GM21576 (cell line): ENCODE measurements at regions not wholly inside any gene's neighbourhood (a gene's known extent, or its start where the extent isn't known, plus 50 kb on each side); places are given as distances from the start of the nearest gene placed in this dataset.

Source experiments
- ATAC-seq: cut with Tn5 transposase; IDR thresholded peaks from one replicate; pipeline ENCODE4 v1.9.1; 2021; ENCODE audit warnings: mild to moderate bottlenecking, moderate library complexity; ENCODE audit not compliant: unreplicated experiment

GRCh38 chr20:41952166-41952565, 334.0 kb upstream of the CHD6 start:
- ATAC-seq, result no peak

DNA sequence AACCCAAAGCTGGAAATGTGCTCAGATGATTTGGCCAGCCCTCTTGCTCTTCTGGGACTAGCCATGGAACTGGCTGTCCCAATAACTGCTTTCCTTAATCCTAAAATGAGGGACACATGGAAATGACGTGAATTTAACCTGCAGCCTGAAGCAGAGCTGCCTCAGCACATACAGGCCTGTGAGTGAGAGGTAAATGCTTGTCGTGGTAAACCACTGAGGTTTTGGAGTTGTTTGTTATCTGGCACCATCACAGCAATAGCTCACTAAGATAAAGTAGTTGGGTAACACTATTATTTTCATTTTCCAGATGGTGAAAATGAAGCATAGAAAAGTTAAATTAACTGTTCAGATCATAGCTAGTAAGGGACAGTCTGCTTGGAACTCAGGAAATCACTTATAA, 333.4 kb upstream of the CHD6 start:
- ATAC-seq, result no peak

DNA sequence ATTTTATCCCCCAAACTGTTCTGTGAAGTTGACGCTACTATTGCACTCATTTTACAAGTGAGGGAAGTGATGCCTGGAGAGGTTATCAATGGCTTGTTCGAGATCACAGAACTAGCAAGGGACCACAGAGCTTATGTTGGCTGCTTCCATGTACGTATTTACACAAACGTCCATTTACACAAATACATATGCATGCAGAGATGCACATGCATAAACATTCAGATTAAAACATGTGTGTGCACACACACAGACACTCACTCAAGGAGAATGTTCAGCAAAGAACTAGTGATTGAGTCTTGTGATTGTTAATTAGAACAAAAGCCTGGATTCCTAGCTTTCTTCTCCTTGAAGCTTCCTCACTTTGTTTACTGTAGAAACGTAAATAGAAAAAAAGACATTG, 321.5 kb upstream of the CHD6 start:
- ATAC-seq, result no peak

GRCh38 chr20:41938353-41938752, 320.2 kb upstream of the CHD6 start:
- ATAC-seq, result no peak

GRCh38 chr20:41935259-41935791, 317.1 kb upstream of the CHD6 start:
- ATAC-seq, result no peak

DNA sequence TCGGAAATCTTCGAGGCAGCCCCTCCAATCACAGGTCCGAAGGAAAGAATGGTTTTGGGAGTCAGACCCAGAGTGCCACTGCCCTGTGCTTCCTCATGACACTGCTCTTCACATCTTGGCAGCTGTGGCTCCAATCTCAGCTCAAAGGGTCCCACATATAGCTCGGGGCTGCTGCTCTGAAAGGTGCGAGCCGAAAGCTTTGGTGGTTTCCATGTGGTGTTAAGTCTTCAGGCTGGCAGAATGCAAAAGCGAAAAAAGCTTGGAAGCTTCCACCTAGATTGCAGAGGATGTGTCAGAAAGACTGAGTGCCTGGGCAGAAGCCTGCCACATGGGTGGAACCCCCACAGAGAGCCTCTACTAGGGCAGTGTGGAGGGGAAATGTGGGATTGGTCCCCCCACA, 314.3 kb upstream of the CHD6 start:
- no peak for ATAC-seq

DNA sequence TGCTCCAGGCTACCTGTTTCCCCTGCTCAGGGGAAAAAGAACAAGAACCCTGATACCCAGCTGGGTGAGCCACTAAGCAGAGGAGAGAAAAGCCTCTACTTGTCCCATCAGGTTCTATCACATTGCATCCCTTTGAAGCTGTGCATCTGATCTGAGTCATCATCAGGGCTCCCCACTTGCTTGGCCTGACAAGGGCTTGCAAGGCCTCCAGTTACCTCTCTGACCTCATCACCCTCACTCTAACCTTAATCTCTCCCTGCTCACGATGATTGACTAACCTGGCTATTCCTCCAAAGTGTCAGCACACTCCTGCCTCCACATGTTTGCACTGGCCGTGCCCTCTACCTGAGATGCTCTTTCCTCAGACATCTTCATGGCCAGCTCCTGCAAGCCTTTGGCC, 309.5 kb upstream of the CHD6 start:
- ATAC-seq, result no peak

DNA sequence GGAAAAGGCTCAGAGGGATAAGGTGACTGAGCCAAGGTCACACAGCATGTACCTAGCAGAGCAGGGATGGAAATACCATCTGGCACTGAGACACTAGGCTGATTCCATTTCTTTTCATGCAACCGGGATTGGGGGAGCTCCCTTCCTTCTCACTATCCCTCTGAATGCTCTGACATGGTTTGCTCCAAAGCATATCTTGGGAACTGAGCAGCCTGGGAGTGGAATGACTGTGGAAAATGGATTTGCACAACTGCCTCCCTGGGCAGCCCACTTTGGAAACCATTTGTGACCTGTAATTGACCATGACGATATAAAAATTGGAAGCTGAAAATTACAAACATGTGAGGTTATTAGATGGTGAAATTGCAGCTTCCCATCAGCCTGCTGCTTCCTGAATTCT, 309.0 kb upstream of the CHD6 start:
- no peak for ATAC-seq

- no peak for ATAC-seq
These were observed 307.3 kb upstream of the CHD6 start for GRCh38 chr20:41925476-41925875.

DNA sequence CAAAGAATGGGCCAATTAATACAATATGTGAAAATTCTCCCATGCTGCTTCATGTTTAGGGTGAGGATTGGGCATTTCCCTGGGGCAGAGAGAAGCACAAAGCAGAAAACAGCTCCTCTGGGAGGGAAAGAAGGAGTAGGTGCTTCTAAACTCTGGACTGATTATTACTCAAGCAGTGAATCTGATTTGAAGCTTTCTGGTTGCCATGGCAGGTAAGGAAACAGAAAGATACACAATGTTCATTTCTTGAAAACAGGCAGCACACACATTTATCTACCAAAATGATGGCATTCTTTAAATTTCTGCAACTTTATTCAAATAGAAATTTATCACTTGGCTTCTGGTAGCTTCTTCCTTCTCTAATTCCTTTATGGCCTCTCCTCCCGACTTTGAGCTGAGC, 305.4 kb upstream of the CHD6 start:
- ATAC-seq, result no peak

- ATAC-seq, result no peak
These were observed 295.0 kb upstream of the CHD6 start for GRCh38 chr20:41913146-41913545.

DNA sequence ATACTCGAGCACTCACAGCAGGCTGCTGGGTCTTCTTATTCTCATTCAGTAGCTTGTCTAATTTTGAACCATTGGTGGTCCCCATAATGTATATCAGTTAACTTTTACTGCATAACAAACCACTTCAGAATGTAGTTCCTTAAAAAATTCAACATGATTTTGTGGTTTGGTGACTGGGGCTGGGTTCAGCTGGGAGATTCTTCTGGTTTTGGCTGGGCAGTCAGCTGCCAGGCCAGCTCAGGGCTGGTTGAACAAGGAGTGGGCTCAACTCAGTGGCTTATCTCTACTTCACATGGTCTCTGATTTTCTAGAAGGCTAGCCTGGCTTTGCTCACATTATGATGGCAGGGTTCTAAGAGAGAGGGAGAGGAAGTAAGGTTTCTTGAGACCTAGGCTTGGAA, 292.4 kb upstream of the CHD6 start:
- ATAC-seq, result no peak

DNA sequence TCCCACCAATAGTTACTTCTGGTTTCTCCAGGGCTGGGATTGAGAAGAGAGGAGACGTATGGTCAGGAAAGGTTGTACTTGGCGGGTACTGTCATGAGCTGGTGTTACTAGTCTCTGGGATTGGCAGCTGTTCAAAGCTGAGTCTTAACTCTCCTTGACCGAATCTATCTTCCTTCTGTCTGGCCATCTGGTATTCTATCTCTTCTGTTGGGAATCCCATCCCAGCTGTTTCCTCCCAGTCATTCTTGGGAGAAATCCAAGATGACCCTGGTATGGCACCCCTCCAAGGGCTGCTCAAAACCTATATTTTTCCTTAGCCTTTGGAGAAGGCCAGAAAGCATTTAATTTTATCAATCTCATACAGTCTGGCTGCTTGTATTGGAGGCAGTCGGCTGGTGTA, 287.0 kb upstream of the CHD6 start:
- ATAC-seq, result no peak

DNA sequence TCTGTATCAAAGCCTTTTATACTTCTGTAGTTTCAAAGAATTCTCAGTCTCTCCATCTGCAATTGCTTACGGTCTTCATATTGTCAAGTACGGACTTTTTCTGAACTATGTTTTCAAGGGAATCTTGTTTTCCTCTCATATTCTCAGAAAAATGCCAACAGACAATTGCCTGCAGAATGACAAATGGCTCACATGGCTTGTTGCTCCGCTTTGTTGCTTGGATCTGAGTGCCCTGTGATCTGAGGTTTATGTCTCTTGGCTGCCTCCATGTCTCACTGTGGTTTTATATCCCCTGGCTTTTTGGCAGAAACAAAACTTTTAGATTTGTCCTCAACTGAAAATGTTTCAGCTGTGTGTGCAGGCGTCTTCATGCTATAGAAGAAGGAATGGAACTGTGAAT, 285.4 kb upstream of the CHD6 start:
- no peak for ATAC-seq

GRCh38 chr20:41902346-41902745, 284.2 kb upstream of the CHD6 start:
- no peak for ATAC-seq

- no peak for ATAC-seq
These were observed 282.1 kb upstream of the CHD6 start for GRCh38 chr20:41900201-41900691.

GRCh38 chr20:41897708-41898107, 279.5 kb upstream of the CHD6 start:
- no peak for ATAC-seq

DNA sequence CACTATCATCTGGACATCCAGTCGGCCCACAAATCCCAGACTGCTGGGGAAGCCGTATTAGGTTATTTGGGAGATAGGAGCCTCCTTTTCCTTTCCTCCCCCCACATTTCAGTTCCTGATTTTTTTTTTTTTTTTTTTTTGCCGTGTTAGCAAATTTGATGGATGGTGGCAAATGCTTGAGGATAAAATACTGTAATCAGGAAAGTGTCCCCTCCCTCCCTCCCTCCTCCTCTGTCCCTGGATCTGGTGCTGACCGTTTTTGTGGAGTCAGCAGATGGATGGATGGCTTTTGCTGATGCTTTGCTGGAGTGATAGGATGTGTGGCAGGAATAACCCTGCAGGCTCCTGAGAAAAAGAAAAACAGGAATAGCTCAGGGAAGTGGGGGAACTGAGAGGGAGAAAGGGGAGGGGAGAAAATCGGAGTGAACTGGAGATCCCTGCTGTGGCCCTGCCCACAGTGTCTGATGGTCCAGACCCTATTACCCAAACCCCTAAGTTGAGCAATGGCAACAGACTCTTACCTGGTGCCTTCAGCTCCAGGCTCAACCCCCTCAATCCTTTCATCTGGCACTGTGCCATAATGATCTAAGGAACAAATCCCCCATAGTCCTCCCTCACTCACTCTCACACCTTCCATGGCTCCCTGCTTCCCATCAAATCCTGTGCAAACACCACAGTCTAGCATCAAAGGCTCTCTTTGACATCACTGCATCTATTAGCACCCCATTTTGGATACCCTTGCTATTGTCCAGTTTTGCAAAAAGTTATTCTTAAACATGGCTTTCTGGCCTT, 277.3 kb upstream of the CHD6 start:
- ATAC-seq, result no peak

DNA sequence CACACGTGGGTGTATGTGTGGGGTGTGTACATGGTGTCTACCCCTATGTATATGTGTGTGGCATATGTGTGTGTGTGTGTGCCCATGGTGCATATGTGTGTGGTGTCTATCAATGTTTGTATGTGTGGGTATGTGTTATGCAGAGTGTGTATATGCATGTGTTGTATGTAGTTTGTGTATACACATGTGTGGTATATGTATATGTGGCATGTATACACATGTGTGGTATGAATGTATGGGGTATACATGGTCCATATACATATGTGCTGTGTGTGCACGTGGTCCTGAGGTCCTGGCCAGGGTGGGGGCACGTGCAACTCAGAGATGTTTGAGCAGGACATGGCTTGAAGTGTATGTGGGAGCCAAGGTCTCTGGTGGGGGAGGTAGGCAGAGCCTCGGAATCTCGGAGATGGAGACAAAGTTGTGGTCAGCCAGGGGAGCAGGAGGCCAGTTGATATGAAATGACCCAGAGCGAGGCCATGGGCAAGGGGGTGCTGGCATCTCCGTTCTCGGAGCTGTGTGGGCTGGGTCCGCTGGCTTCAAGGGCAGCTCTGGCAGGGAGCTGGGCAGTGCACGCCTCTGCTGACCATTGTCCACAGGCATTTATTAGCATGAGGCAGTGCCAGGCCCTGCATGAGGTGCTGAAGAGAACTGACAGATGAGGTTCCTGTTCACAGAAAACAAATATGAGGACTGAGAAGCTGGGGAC, 276.2 kb upstream of the CHD6 start:
- no peak for ATAC-seq

GRCh38 chr20:41892031-41892430, 273.9 kb upstream of the CHD6 start:
- ATAC-seq, result no peak

GRCh38 chr20:41889844-41890224, 271.7 kb upstream of the CHD6 start:
- ATAC-seq, result no peak

GRCh38 chr20:41889126-41889843, 271.1 kb upstream of the CHD6 start:
- no peak for ATAC-seq
